Fibroblast of villous mesenchyme (primary cell): ENCODE measurements at regions not wholly inside any gene's neighbourhood (a gene's known extent, or its start where the extent isn't known, plus 50 kb on each side); places are given as distances from the start of the nearest gene placed in this dataset.

Experiments
- DNase-seq: peaks from one replicate; pipeline ENCODE4 v3.0.0-alpha.2; 2010; ENCODE audit warnings: low read depth
- H3K4me3 ChIP-seq: 2 replicates; pipeline ENCODE4 v1.5.1; 2011; ENCODE audit warnings: low read depth, mild to moderate bottlenecking, low read length
- TF ChIP-seq, protein P1 (sequence below): IDR thresholded peaks from 2 replicates; pipeline ENCODE4 v1.5.1; 2012; ENCODE audit warnings: low read depth, mild to moderate bottlenecking, low read length; ENCODE audit not compliant: insufficient read depth

DNA sequence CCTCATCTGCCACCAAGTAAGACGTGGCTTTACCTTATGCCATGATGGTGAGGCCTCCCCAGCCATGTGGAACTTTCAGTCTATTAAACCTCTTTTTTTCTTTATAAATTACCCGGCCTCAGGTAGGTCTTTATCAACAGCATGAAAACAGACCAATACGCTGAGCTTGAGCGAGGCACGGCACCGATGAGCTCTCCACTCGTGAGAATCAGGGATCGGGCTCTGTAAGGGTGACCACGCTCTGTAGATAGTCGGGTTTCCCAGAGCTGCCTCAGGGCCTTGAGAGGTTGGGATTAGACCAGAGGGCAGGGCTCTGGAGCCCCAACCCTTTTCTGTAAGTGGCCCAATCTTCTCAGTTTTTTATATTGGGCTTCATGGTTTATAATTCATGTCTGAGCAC is 360.3 kb upstream of the MYT1L start:
- TF ChIP-seq, protein P1, sequence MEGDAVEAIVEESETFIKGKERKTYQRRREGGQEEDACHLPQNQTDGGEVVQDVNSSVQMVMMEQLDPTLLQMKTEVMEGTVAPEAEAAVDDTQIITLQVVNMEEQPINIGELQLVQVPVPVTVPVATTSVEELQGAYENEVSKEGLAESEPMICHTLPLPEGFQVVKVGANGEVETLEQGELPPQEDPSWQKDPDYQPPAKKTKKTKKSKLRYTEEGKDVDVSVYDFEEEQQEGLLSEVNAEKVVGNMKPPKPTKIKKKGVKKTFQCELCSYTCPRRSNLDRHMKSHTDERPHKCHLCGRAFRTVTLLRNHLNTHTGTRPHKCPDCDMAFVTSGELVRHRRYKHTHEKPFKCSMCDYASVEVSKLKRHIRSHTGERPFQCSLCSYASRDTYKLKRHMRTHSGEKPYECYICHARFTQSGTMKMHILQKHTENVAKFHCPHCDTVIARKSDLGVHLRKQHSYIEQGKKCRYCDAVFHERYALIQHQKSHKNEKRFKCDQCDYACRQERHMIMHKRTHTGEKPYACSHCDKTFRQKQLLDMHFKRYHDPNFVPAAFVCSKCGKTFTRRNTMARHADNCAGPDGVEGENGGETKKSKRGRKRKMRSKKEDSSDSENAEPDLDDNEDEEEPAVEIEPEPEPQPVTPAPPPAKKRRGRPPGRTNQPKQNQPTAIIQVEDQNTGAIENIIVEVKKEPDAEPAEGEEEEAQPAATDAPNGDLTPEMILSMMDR = no peak
- no peak for DNase-seq
- H3K4me3 ChIP-seq = no peak overlapping the region

DNA sequence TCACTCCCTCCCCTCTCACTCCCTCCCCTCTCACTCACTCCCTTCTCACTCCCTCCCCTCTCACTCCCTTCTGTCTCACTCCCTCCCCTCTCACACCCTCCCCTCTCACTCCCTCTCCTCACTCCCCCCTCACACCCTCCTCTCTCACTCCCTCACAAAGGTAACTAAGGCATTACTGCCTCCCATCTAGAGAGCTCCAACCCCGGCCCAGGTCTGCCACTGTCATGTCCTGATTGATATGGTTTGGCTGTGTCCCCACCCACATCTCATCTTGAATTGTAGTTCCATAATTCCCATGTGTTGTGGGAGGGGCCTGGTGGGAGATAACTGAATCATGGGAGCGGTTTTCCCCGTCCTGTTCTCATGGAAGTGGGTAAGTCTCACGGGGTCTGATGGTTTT is 359.9 kb upstream of the MYT1L start:
- TF ChIP-seq, protein P1 = no peak
- no peak for DNase-seq
- no peak overlapping the region for H3K4me3 ChIP-seq

DNA sequence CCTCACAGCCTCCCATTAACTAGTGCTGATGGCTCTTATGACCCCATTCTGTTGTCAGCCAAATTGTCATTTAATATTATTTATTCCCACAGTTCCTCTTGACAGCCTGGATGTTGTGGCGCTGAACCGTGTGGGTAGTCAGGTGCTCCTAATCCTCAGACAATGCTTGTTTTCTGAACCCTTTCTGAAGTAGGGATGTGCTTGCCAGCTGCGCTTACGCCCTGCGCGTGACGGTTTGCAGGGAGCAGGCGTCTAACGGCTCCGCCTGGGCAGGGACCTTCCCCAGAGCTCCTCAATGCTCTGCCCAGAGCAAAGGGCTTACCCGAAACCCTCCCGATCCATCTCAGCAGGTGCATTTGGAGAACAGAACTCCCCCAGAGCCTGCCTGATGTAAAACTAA is 358.2 kb upstream of the MYT1L start:
- TF ChIP-seq, protein P1 = no peak
- no peak for DNase-seq
- H3K4me3 ChIP-seq = no peak overlapping the region

DNA sequence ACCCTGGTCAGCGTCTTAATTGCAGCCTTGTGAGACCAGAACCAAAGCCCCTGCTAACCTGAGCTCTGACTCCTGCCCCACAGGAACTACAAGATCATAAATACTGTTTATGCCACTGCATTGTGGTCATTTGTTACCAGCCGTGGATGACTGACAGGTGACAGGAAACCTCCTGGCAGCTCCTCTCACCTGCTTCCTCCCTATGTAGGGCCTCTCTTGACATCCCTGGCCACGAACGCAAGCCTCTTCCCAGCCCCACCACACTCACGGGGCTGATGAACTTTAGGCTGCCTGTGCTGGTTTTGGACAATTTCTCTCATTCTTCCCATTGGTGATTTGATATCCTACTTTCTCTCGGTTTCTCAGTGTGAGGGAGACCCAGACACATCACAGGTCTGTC is 357.2 kb upstream of the MYT1L start:
- no peak for DNase-seq
- TF ChIP-seq, protein P1 = no peak
- H3K4me3 ChIP-seq = no peak overlapping the region

DNA sequence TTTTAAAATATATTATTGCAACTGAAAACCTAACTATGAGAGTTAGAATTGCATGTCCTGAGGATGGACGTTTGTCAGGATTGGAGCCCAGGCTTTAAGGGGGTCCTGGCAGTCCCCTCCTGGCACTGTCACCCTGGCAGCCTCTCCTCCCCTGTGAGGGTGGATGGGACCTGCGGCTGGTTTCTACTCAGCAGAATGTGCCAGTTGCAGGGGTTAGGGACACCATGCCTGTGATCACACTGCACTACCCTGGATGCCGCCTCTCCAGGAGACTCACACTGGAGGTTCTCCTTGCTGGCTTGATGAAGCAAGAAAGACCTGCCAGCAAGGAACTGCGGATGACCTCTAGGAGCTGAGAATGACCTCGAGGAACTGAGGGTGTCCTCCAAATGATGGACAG is 356.7 kb upstream of the MYT1L start:
- H3K4me3 ChIP-seq = no peak overlapping the region
- no peak for DNase-seq
- TF ChIP-seq, protein P1 = no peak

DNA sequence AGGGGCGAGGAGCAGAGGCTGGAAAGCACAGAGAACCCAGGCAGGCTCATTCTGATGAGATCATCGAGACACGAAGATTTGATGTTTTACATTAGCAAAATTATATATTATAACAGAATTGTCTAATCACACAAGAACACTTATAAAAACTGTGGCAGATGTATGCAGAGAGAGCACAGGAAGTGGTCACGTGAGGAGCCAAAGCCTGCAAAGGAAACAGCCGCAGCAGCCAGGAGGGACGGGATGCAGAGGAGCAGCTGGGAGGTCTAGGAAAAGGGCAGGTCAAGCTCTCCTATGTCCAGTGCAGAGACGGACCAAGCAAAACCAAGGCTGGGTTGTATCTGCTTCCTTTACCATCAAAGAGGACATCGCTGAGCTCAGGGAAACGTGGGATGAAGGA is 355.1 kb upstream of the MYT1L start:
- no peak for DNase-seq
- TF ChIP-seq, protein P1 = no peak
- H3K4me3 ChIP-seq = no peak overlapping the region

DNA sequence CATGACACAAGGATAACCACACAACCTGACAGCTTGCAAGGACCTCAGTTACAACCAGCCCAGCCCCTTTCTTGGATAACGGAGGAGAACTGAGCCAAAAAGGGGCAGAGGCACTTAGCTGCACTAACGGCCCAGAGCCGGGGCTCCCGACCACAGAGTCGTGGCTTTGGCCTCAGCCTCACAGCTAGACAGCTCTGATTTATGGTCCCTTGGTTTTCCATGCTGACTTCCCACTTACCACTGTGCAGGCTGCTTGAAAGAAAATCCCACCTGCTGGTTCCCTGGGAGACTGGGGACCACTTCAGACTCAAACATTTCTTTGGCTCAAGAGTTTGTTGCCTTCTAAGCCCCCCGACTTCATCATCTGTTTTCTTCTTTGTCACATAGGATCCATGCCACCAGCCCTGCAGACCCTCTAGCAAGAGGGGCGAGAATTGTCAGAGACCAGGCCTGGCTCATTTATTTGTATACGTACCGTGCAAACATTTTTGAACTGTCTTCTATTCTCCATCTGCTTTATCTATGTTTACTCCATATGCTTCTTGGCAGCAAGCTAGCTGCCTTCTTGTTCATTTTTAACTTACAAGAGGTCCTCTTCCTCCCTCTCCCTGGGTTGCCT is 352.6 kb upstream of the MYT1L start:
- H3K4me3 ChIP-seq = no peak overlapping the region
- TF ChIP-seq, protein P1 = no peak
- DNase-seq = no peak
